ENCODE measurements at regions not wholly inside any gene's neighbourhood (a gene's known extent, or its start where the extent isn't known, plus 50 kb on each side); places are given as distances from the start of the nearest gene placed in this dataset.
A peak's percentile ranks its signal among the peaks of the same experiment; 100 is the strongest.

- FAIRE-seq (no peak), DNase-seq (ENCODE audit: low read depth) (no peak)
- Histone ChIP-seq H3K79me2 (ENCODE audit: insufficient read depth, low read length) (no peaks in the 10 kb centered on the region), H3K9ac (ENCODE audit: low read length) (no peak overlapping the region), H2AFZ (ENCODE audit: low read depth, low read length) (no peak overlapping the region), H4K20me1 (ENCODE audit: insufficient read depth, low read length) (no peaks in the 10 kb centered on the region), H3K9me3 (ENCODE audit: insufficient read depth, low read depth, low read length) (no peaks in the 10 kb centered on the region), H3K4me1 (ENCODE audit: insufficient read depth, low read length) (no peaks in the 10 kb centered on the region), H3K27me3 (ENCODE audit: insufficient read depth, low read length) (no peaks in the 10 kb centered on the region), H3K4me2 (ENCODE audit: low read length) (no peak overlapping the region), H3K4me3 (ENCODE audit: insufficient read depth, low read depth, low read length) (no peak overlapping the region), H3K27ac (ENCODE audit: low read depth, low read length) (no peak overlapping the region), H3K36me3 (ENCODE audit: insufficient read depth, low read length) (no peaks in the 10 kb centered on the region)
- TF ChIP-seq EZH2 (IDR thresholded peaks at IDR 0.05; ENCODE audit: insufficient read depth, low read length), result no peak
- TF ChIP-seq CTCF (IDR thresholded peaks at IDR 0.05; ENCODE audit: insufficient read depth, low read depth, low read length), result no peak
- no peaks in the 10 kb centered on the region for H3K4me1 Mint-ChIP-seq (ENCODE audit: low read depth, unreplicated experiment)
- H3K9me3 Mint-ChIP-seq (ENCODE audit: unreplicated experiment), result no peaks in the 10 kb centered on the region
- no peak overlapping the region for H3K4me3 Mint-ChIP-seq (ENCODE audit: unreplicated experiment)
- no peaks in the 10 kb centered on the region for H3K36me3 Mint-ChIP-seq (ENCODE audit: low read depth, unreplicated experiment)
- no peak overlapping the region for H3K27ac Mint-ChIP-seq (ENCODE audit: unreplicated experiment)
- H3K27me3 Mint-ChIP-seq (ENCODE audit: low read depth, unreplicated experiment), result no peaks in the 10 kb centered on the region
Measured at GRCh38 chr4:171022824-171023230, 790.4 kb upstream of the GALNTL6 start.

- no peak overlapping the region for H3K27ac ChIP-seq (ENCODE audit: low read depth, low read length)
- H2AFZ ChIP-seq (ENCODE audit: low read depth, low read length), result no peak overlapping the region
- no peak overlapping the region for H3K4me3 ChIP-seq (ENCODE audit: insufficient read depth, low read depth, low read length)
- TF ChIP-seq CTCF (IDR thresholded peaks at IDR 0.05; ENCODE audit: insufficient read depth, low read depth, low read length) (no peak), EZH2 (IDR thresholded peaks at IDR 0.05; ENCODE audit: insufficient read depth, low read length) (no peak)
- H3K4me1 Mint-ChIP-seq (ENCODE audit: low read depth, unreplicated experiment), result peaks cover 6% of the 10 kb centered on the region
- no peak overlapping the region for H3K9ac ChIP-seq (ENCODE audit: low read length)
- no peaks in the 10 kb centered on the region for H3K79me2 ChIP-seq (ENCODE audit: insufficient read depth, low read length)
- DNase-seq (ENCODE audit: low read depth) (no peak), FAIRE-seq (no peak)
- no peaks in the 10 kb centered on the region for H3K27me3 ChIP-seq (ENCODE audit: insufficient read depth, low read length)
- peak overlapping the region; percentile 73 for H3K27ac Mint-ChIP-seq (ENCODE audit: unreplicated experiment)
- no peaks in the 10 kb centered on the region for H3K9me3 ChIP-seq (ENCODE audit: insufficient read depth, low read depth, low read length)
- no peaks in the 10 kb centered on the region for H3K36me3 ChIP-seq (ENCODE audit: insufficient read depth, low read length)
- H3K9me3 Mint-ChIP-seq (ENCODE audit: unreplicated experiment), result no peaks in the 10 kb centered on the region
- H3K36me3 Mint-ChIP-seq (ENCODE audit: low read depth, unreplicated experiment), result no peaks in the 10 kb centered on the region
- H3K4me2 ChIP-seq (ENCODE audit: low read length), result no peak overlapping the region
- no peaks in the 10 kb centered on the region for H3K4me1 ChIP-seq (ENCODE audit: insufficient read depth, low read length)
- no peaks in the 10 kb centered on the region for H3K27me3 Mint-ChIP-seq (ENCODE audit: low read depth, unreplicated experiment)
- H4K20me1 ChIP-seq (ENCODE audit: insufficient read depth, low read length), result no peaks in the 10 kb centered on the region
- no peak overlapping the region for H3K4me3 Mint-ChIP-seq (ENCODE audit: unreplicated experiment)
Measured at GRCh38 chr4:171017593-171017992, 795.6 kb upstream of the GALNTL6 start.

- Histone ChIP-seq H3K27ac (ENCODE audit: low read depth, low read length) (no peak overlapping the region), H2AFZ (ENCODE audit: low read depth, low read length) (no peak overlapping the region), H3K79me2 (ENCODE audit: insufficient read depth, low read length) (no peaks in the 10 kb centered on the region), H3K9ac (ENCODE audit: low read length) (no peak overlapping the region), H3K4me2 (ENCODE audit: low read length) (no peak overlapping the region), H3K4me1 (ENCODE audit: insufficient read depth, low read length) (no peaks in the 10 kb centered on the region), H4K20me1 (ENCODE audit: insufficient read depth, low read length) (no peaks in the 10 kb centered on the region), H3K9me3 (ENCODE audit: insufficient read depth, low read depth, low read length) (no peaks in the 10 kb centered on the region), H3K27me3 (ENCODE audit: insufficient read depth, low read length) (no peaks in the 10 kb centered on the region), H3K4me3 (ENCODE audit: insufficient read depth, low read depth, low read length) (no peak overlapping the region), H3K36me3 (ENCODE audit: insufficient read depth, low read length) (no peaks in the 10 kb centered on the region)
- DNase-seq (ENCODE audit: low read depth) (no peak), FAIRE-seq (no peak)
- Mint-ChIP-seq H3K9me3 (ENCODE audit: unreplicated experiment) (no peaks in the 10 kb centered on the region), H3K4me1 (ENCODE audit: low read depth, unreplicated experiment) (peaks cover 6% of the 10 kb centered on the region), H3K27me3 (ENCODE audit: low read depth, unreplicated experiment) (no peaks in the 10 kb centered on the region), H3K36me3 (ENCODE audit: low read depth, unreplicated experiment) (no peaks in the 10 kb centered on the region), H3K27ac (ENCODE audit: unreplicated experiment) (no peak overlapping the region), H3K4me3 (ENCODE audit: unreplicated experiment) (no peak overlapping the region)
- TF ChIP-seq CTCF (IDR thresholded peaks at IDR 0.05; ENCODE audit: insufficient read depth, low read depth, low read length) (no peak), EZH2 (IDR thresholded peaks at IDR 0.05; ENCODE audit: insufficient read depth, low read length) (no peak)
Measured at GRCh38 chr4:171016145-171016544, 797.1 kb upstream of the GALNTL6 start.

All from astrocyte (in vitro differentiated cells and primary cell).